ENCODE measurements at regions not wholly inside any gene's neighbourhood (a gene's known extent, or its start where the extent isn't known, plus 50 kb on each side); places are given as distances from the start of the nearest gene placed in this dataset.

DNA sequence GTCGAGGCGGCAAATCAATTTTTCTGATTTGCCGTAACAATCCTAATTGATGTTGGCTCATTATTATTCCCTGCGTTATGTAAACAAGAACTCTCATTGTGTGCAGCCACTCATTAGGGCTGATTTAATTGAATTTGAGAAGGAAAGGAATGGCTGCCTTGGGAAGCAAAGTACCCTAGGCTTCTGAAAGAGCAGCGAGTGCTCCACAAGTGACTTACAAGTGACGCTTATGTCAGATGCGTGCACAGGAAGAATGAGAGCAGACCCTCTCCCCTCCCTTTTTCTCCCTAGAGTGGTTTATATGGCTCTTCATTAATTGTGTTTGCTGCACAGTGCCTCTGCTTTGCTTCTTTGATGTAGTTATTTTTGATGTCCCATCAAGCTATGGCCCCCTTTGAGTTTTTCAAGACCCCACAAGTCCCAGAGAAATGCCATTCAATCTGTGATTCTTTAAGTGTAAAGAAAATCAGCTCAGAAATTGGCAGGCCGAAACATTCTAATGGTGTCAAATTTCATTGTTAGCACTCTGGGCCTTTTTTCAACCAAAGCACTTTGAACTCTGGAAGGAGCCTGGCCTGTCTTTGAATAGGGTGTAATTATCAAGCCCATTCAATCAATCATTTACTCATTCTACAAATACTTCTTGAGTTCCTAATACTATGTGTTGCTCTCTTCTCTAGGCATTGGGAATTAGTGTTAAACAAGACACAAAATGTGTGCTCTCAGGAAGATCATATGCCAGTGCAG is 86.8 kb upstream of the VAV3 start:
- Histone ChIP-seq H3K36me3 (no peaks in the 10 kb centered on the region), H3K9me3 (peaks cover 0 to 9% (median 0%) of the 10 kb centered on the region in 11 donors), H3K4me1 (peaks cover 0 to 80% (median 48%) of the 10 kb centered on the region in 9 donors), H3K27ac (peak overlapping the region in 5 of 10 donors; percentile 19 to 84 (median 52)), H3K4me3 (peak overlapping the region in 1 of 10 donors; percentile 27), H3K27me3 (no peaks in the 10 kb centered on the region)
- no peak for DNase-seq
- intact Hi-C loops (cut with DNase I): loop anchor here in 1 of 10 donors (10.0 kb wide), 2 partner anchors 73 to 267 kb away; no protein-coding TSS in a partner anchor
- 65 to 70% methylated on average over 8 of the region's 8 CpGs for WGBS, 2 donors
- no peak for ATAC-seq
- TF ChIP-seq, protein P1, sequence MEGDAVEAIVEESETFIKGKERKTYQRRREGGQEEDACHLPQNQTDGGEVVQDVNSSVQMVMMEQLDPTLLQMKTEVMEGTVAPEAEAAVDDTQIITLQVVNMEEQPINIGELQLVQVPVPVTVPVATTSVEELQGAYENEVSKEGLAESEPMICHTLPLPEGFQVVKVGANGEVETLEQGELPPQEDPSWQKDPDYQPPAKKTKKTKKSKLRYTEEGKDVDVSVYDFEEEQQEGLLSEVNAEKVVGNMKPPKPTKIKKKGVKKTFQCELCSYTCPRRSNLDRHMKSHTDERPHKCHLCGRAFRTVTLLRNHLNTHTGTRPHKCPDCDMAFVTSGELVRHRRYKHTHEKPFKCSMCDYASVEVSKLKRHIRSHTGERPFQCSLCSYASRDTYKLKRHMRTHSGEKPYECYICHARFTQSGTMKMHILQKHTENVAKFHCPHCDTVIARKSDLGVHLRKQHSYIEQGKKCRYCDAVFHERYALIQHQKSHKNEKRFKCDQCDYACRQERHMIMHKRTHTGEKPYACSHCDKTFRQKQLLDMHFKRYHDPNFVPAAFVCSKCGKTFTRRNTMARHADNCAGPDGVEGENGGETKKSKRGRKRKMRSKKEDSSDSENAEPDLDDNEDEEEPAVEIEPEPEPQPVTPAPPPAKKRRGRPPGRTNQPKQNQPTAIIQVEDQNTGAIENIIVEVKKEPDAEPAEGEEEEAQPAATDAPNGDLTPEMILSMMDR (IDR thresholded peaks at IDR 0.05): no peak

DNA sequence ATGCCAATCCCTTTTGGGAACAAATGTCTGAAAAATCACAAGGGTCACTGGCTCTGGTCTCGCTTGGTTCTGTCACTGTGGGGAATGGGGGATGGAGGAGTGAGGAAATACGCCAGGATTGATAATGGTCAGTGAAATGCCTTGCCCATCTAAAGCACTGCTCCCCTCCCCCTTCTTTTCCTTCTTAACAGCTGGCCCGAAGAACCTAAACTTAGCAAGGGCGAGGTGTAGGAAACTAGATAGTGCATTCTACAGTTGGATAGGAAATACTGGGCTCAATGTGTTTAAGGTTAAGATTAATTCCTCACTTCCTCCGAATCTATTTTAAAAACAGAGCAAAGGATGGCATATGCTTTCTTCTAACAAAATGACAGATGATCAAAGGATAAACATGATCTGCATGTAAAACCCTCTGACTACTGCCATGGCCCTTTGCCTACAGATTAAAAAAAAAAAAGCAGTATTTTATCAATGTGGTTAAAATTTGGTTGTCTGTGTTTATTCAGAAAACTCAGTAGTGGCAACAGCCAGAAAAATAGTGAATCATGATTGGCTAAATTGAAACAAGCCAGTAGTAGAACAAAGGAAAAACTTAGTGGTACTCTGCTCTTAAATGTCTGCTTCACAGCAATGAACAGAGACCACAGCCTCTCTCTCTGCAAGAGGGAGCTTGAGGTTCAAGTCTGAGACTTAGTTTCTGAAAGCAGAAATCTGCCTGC is 86.1 kb upstream of the VAV3 start:
- peak overlapping the region in 3 of 10 donors; percentile 4 to 27 (median 8) for H3K4me3 ChIP-seq
- ATAC-seq (peak in 7 of 8 donors; percentile 26 to 71 (median 50)), DNase-seq (peak in 1 of 2 donors; percentile 14)
- H3K36me3 ChIP-seq: no peaks in the 10 kb centered on the region
- peak overlapping the region in 7 of 10 donors; percentile 34 to 84 (median 52) for H3K27ac ChIP-seq
- H3K4me1 ChIP-seq: peaks cover 0 to 74% (median 48%) of the 10 kb centered on the region in 9 donors
- 10 to 16% methylated on average over 5 of the region's 5 CpGs for WGBS, 2 donors
- H3K9me3 ChIP-seq: peaks cover 0 to 9% (median 0%) of the 10 kb centered on the region in 11 donors
- intact Hi-C loops (cut with DNase I): loop anchor here in 1 of 10 donors (10.0 kb wide), 2 partner anchors 74 to 266 kb away; no protein-coding TSS in a partner anchor
- TF ChIP-seq, protein P1 (IDR thresholded peaks at IDR 0.05): no peak
- H3K27me3 ChIP-seq: no peaks in the 10 kb centered on the region

DNA sequence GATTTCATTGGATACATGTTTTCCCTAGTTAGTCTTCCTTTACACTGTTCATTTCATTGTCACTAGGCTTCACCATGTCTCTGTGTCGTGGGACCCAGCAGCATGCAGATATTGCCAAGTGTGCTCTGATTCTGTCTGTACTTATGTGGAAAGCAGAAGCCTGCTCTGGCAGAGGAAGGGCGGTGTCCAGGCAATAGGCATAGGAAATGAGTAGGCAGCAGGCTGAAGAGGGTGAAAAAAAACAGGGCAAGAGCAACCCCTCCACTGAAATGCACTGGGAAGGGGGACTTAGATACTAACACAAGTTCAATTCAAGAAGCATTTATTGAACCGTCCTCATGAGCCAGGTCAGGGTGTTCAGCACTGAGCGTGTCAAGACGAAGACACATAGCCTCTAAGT is 85.2 kb upstream of the VAV3 start:
- Histone ChIP-seq H3K4me3 (peak overlapping the region in 1 of 10 donors; percentile 27), H3K27ac (peak overlapping the region in 6 of 10 donors; percentile 42 to 84 (median 52)), H3K4me1 (peaks cover 0 to 68% (median 48%) of the 10 kb centered on the region in 9 donors), H3K9me3 (peaks cover 0 to 9% (median 0%) of the 10 kb centered on the region in 11 donors), H3K27me3 (no peaks in the 10 kb centered on the region), H3K36me3 (no peaks in the 10 kb centered on the region)
- TF ChIP-seq, protein P1 (IDR thresholded peaks at IDR 0.05): no peak
- 76% methylated on average over 5 of the region's 5 CpGs for WGBS, 2 donors
- intact Hi-C loops (cut with DNase I): loop anchor here in 1 of 10 donors (10.0 kb wide), 2 partner anchors 75 to 265 kb away; no protein-coding TSS in a partner anchor
- DNase-seq (peak; percentile 14), ATAC-seq (peak; percentile 50 to 74 (median 62))

DNA sequence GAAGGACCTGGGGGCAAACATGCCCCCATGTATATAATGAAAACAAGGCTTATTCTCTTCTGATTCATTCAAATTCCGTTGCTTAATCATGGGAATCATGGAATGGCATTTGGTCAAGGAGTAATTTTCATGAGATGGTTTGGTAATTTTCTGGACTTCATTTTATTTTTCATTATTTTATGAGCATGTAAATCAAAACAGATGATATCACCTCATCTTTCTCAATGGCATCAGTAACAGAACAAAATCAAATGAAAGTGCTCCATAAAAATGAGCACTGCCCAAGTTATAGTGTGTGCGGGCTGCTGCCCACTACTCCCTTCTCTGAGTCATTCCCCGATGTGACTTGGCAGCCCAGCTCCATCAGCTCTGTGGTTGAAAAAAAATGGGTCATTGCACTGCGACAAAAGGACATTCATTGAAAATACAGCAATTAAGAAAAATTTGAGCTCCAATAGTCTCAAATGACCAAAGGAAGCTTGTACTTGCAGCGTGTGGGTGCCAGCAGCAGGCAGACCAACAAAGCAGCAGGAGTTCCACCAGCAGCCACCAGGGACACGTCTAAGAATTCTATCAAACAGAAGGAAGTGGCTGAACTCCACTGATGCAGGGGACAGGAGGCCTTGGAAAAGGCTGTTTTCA is 84.3 kb upstream of the VAV3 start:
- peaks cover 0 to 9% (median 0%) of the 10 kb centered on the region in 11 donors for H3K9me3 ChIP-seq
- peaks cover 0 to 60% (median 46%) of the 10 kb centered on the region in 9 donors for H3K4me1 ChIP-seq
- peak; percentile 31 to 36 for DNase-seq
- no peak overlapping the region for H3K4me3 ChIP-seq
- intact Hi-C loops (cut with DNase I): no loop called here
- H3K27ac ChIP-seq: peak overlapping the region in 4 of 10 donors; percentile 0 to 84 (median 27)
- peak in 7 of 8 donors; percentile 42 to 66 (median 57) for ATAC-seq
- TF ChIP-seq, protein P1 (IDR thresholded peaks at IDR 0.05): peak in 7 of 9 donors; percentile 31 to 60 (median 45)
- no peaks in the 10 kb centered on the region for H3K36me3 ChIP-seq
- 47 to 60% methylated on average over 6 of the region's 6 CpGs for WGBS, 2 donors
- no peaks in the 10 kb centered on the region for H3K27me3 ChIP-seq
